Hepatocyte (in vitro differentiated cells): ENCODE measurements at regions not wholly inside any gene's neighbourhood (a gene's known extent, or its start where the extent isn't known, plus 50 kb on each side); places are given as distances from the start of the nearest gene placed in this dataset.
"Not testable (repeated sequence)": the region's sequence is repeated elsewhere in the genome, so short reads cannot be mapped to it uniquely, and the experiment has no call there.

Source experiments
- EZH2 ChIP-seq: fragments of 200-600 bp; sonication (generic); IDR thresholded peaks from 2 replicates; pipeline ENCODE4 v1.6.1; 2016; ENCODE audit warnings: antibody characterized with exemption, mild to moderate bottlenecking, borderline replicate concordance
- EZH2phosphoT487 ChIP-seq: fragments of 200-600 bp; sonication (generic); IDR thresholded peaks from one replicate; pipeline ENCODE4 v1.6.1; 2018; ENCODE audit warnings: antibody characterized with exemption, mild to moderate bottlenecking, low read depth, moderate library complexity; ENCODE audit not compliant: unreplicated experiment, severe bottlenecking
- TF ChIP-seq, protein P1 (sequence below): fragments of 200-600 bp; sonication (generic); IDR thresholded peaks from 2 replicates; pipeline ENCODE4 v1.5.1; 2016; ENCODE audit warnings: antibody characterized with exemption, mild to moderate bottlenecking; ENCODE audit not compliant: poor library complexity

DNA sequence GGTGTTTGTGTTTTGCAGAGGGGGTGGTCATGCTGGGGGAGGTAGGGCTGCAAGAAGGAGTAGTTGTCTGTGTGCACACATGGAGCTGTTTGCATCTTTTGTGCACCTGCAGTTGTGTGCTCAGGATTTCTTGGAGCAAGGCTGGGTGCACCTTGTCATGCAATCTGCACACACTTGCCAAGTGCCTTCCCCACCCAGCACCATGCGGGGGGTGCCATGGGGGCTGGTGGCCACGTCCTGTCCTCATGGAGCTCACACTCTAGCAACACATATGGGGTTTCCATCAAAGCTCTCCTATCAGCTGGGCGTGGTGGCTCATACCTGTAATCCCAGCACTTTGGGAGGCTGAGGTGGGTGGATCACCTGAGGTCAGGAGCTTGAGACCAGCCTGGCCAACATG is 111.6 kb downstream of the CRLF3 start:
- TF ChIP-seq, protein P1, sequence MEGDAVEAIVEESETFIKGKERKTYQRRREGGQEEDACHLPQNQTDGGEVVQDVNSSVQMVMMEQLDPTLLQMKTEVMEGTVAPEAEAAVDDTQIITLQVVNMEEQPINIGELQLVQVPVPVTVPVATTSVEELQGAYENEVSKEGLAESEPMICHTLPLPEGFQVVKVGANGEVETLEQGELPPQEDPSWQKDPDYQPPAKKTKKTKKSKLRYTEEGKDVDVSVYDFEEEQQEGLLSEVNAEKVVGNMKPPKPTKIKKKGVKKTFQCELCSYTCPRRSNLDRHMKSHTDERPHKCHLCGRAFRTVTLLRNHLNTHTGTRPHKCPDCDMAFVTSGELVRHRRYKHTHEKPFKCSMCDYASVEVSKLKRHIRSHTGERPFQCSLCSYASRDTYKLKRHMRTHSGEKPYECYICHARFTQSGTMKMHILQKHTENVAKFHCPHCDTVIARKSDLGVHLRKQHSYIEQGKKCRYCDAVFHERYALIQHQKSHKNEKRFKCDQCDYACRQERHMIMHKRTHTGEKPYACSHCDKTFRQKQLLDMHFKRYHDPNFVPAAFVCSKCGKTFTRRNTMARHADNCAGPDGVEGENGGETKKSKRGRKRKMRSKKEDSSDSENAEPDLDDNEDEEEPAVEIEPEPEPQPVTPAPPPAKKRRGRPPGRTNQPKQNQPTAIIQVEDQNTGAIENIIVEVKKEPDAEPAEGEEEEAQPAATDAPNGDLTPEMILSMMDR, result not testable (repeated sequence)
- TF ChIP-seq EZH2, EZH2phosphoT487: not testable (repeated sequence)
